Effector memory CD8-positive, alpha-beta T cell (primary cell): ENCODE measurements at regions not wholly inside any gene's neighbourhood (a gene's known extent, or its start where the extent isn't known, plus 50 kb on each side); places are given as distances from the start of the nearest gene placed in this dataset.

Experiments used
- ATAC-seq: fragments of 150-1000 bp; cut with Tn5 transposase; replicated peaks from 2 replicates; pipeline ENCODE4 v1.10.0; 2021; ENCODE audit warnings: mild to moderate bottlenecking, moderate library complexity
- DNase-seq, 3 experiments: peaks; one replicate each; pipeline ENCODE4 v3.0.0; 2021
- H3K27ac Mint-ChIP-seq, 2 donors: one replicate each; pipeline ENCODE4 v1.8.0; 2022; ENCODE audit warnings: mild to moderate bottlenecking in 2 of 2, mixed read lengths in 2 of 2, moderate library complexity in 2 of 2
- H3K27me3 Mint-ChIP-seq, 2 donors: one replicate each; pipeline ENCODE4 v1.8.0; 2022; ENCODE audit warnings: mixed read lengths in 2 of 2
- H3K36me3 Mint-ChIP-seq: one replicate; pipeline ENCODE4 v1.8.0; 2022; ENCODE audit warnings: mild to moderate bottlenecking, moderate library complexity, mixed read lengths; ENCODE audit not compliant: insufficient read depth
- H3K4me1 Mint-ChIP-seq, 2 donors: one replicate each; pipeline ENCODE4 v1.8.0; 2022; ENCODE audit warnings: low read depth in 2 of 2, mixed read lengths in 2 of 2
- H3K4me3 Mint-ChIP-seq, 2 donors: one replicate each; pipeline ENCODE4 v1.8.0; 2022; ENCODE audit warnings: mild to moderate bottlenecking in 2 of 2, mixed read lengths in 2 of 2, moderate library complexity in 2 of 2
- H3K9me3 Mint-ChIP-seq, 2 donors: one replicate each; pipeline ENCODE4 v1.8.0; 2022; ENCODE audit warnings: mixed read lengths in 2 of 2

DNA sequence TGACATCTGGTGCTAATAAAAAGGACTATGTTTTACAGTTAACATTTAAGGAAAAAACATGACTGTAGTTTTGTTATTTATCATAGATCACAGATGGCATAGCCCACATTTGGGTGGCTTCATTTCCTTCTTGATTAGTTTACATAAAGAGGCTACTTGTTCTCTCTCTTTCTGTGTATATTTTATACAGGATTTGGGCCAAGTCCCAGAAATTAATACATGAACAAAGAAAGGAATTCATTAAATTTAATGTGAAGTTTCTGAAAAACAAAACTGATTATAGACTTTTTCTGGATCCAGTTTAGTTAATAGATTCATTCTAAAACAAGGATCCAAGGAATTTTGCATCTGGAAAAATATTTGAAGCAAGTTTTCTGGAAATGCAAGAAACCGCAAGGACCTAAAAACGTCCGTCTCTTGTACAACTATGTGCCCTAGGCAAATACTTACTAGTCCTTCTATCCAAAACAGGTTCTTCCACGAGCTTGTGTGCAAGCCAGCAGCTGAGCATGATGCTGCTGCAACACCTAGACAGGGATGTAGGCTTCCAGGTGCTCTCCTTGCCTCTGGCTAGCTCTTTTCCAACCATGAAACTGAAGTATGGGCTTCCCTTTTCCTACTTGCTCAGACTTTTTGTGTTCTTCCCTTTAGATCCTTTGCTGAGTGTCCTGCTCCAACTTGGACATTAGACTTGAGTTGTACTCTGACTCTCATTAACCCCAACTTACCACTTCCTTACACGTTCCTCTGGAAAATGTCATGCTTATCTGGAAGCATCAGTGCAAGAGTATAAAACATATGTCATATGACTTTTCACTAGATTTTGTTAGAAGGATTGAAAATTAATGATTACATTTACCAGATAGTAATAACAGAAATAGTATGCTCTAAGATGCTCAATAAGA lies 161.5 kb upstream of the STARD13 start:
- no peaks in the 10 kb centered on the region for H3K36me3 Mint-ChIP-seq
- DNase-seq (no peak), ATAC-seq (no peak)
- no peak overlapping the region for H3K4me3 Mint-ChIP-seq
- H3K4me1 Mint-ChIP-seq: no peaks in the 10 kb centered on the region
- H3K27ac Mint-ChIP-seq: no peak overlapping the region
- H3K27me3 Mint-ChIP-seq: peaks cover 0 to 16% of the 10 kb centered on the region in 2 donors
- no peaks in the 10 kb centered on the region for H3K9me3 Mint-ChIP-seq

DNA sequence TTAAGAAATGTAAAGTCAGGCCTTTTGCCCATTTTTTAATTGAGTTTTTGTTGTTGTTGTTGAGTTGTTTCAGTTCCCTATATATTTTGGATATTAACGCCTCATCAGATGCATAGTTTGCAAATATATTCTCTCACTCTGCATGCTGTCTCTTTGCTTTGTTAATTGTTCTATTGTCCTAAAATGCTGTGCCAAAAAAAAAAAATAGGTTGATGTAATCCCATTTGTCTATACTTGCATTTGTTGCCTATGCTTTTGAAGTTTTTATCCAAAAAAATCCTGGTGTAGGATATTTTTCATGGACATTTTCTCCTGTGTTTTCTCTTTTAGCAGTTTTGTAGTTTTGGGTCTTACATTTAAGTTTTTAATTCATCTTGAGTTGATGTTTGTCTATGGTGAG lies 163.3 kb upstream of the STARD13 start:
- Mint-ChIP-seq H3K27ac (no peak overlapping the region), H3K9me3 (no peaks in the 10 kb centered on the region), H3K36me3 (no peaks in the 10 kb centered on the region), H3K4me1 (no peaks in the 10 kb centered on the region), H3K27me3 (peaks cover 0 to 16% of the 10 kb centered on the region in 2 donors), H3K4me3 (no peak overlapping the region)
- ATAC-seq (no peak), DNase-seq (no peak)

DNA sequence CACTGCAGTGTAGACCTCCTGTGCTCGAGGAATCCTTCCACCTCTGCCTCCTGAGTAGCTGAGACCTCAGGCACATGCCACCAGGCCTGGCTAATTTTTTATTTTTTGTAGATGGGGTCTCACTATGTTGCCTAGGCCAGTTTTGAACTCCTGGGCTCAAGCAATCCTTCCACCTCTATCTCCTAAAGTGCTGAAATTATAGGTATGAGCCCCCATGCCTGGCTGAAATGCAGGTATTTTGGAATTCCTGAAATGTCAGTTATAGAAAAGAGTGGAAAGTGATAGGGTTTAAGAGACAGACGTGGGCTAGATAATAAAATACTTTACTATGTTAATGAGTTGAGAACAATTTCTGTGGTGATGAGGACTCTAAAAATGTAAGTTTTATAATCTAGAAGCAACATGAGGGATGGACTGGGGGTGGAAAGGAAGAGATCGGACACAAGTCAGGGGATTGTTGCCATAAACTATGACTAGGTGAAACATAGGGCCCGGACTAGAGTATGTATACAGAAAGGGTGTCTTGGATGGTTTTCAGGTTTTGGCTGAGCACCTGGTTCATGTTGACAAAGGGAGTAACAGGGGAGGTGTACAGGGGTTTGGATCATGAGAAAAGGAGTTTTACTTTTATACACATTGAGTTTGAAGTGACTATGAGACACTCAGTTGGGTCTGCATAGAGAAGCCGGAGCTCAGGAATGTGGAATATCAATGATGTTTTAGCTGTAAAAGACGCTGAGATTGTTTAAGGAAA lies 165.6 kb upstream of the STARD13 start:
- Mint-ChIP-seq H3K27ac (no peak overlapping the region), H3K9me3 (no peaks in the 10 kb centered on the region), H3K36me3 (no peaks in the 10 kb centered on the region), H3K4me3 (no peak overlapping the region), H3K27me3 (peaks cover 0 to 16% of the 10 kb centered on the region in 2 donors), H3K4me1 (no peaks in the 10 kb centered on the region)
- DNase-seq (no peak), ATAC-seq (no peak)

DNA sequence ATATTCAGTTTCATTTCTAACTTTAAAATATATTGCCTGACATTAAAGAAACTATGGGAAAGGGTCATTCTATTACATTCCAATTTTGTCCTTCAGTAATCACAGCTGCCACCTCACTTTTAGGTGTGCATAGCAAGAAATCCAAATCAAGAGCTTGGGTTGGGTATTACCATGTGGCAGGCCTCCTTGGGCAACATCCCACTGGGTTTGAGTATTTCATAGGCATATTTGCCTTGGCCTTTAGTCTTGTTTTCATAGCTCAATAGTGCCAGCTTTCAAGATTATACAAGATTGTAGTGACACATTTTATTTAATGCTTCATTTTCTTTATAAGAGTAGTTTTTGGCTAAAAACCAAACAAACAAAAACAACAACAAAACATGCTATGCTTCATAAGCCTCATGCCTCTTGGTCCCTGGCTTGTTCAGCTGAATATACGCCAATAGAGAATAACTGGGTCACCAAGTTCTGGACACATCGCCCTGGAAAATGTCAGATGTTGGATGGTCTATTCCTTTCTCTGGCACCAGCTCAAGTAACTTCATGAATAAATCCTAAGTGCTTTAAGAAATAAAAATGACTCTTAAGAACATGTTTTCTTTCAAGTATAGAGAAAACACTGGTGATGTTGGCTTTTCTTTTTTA lies 167.4 kb upstream of the STARD13 start:
- H3K36me3 Mint-ChIP-seq: no peaks in the 10 kb centered on the region
- ATAC-seq (no peak), DNase-seq (no peak)
- no peak overlapping the region for H3K27ac Mint-ChIP-seq
- no peaks in the 10 kb centered on the region for H3K9me3 Mint-ChIP-seq
- H3K27me3 Mint-ChIP-seq: peaks cover 0 to 12% of the 10 kb centered on the region in 2 donors
- no peak overlapping the region for H3K4me3 Mint-ChIP-seq
- no peaks in the 10 kb centered on the region for H3K4me1 Mint-ChIP-seq

DNA sequence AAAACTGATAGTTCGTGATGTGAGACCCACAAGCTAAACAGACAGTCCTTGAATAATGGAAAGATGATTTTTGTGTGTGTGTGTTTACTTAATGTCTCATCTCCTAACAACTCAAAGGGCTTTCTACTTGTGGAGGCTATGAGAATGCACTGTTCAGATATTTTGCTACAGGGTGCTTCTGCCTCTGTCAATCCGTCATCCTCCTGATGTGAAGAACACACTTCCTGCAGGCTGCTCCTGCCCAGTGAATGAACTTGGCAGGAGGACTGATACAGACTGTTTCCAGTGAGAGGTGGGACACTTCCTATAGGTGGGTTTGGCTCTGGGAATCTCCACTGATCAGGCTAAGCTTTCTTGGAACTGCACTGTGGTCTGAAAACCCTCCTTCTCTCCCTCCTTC lies 168.4 kb upstream of the STARD13 start:
- H3K9me3 Mint-ChIP-seq: no peaks in the 10 kb centered on the region
- ATAC-seq (no peak), DNase-seq (no peak)
- no peak overlapping the region for H3K4me3 Mint-ChIP-seq
- no peaks in the 10 kb centered on the region for H3K36me3 Mint-ChIP-seq
- H3K27ac Mint-ChIP-seq: no peak overlapping the region
- peaks cover 0 to 8% of the 10 kb centered on the region in 2 donors for H3K27me3 Mint-ChIP-seq
- H3K4me1 Mint-ChIP-seq: no peaks in the 10 kb centered on the region

DNA sequence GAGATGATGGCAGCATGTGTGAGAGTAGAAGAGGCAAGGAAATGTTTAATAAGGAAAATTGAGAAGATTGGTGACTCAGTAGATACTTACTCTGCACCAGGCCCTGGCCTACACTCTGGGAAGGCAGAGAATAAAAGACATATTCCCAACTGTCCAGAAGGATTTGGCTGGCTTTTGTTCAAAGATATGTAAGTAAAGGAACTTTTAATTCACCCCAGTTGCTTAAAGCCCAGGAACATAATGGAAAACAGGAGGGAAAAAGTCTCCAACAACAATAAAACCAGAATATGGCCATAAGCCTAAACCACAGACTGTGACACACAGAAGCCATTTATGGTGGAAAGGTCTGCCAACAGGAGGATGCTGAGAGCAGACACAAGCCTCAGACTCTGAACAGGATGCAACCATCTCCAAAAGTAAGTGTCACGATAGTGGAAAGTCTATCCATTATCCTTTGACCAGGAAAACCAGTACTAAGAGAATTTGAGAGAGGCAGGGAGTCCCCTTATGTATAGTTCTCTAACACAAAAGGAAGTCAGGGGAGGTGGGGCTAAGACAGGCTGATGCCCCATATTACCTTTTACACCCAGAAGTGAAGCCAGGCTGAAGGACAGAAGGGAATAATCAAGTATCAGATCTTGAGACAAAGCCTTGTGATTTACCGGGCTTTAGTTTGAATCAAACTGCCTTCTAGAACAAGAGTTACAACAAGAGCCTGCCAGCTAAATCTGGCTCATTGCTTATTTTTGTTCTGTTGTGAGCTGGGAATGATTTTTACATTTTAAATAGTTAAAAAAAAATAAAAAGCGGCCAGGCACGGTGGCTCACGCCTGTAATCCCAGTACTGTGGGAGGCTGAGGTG lies 169.5 kb upstream of the STARD13 start:
- no peak for DNase-seq
- peaks cover 0 to 6% of the 10 kb centered on the region in 2 donors for H3K27me3 Mint-ChIP-seq
- no peak overlapping the region for H3K4me3 Mint-ChIP-seq
- H3K9me3 Mint-ChIP-seq: no peaks in the 10 kb centered on the region
- no peaks in the 10 kb centered on the region for H3K36me3 Mint-ChIP-seq
- H3K27ac Mint-ChIP-seq: no peak overlapping the region
- H3K4me1 Mint-ChIP-seq: no peaks in the 10 kb centered on the region
- no peak for ATAC-seq

DNA sequence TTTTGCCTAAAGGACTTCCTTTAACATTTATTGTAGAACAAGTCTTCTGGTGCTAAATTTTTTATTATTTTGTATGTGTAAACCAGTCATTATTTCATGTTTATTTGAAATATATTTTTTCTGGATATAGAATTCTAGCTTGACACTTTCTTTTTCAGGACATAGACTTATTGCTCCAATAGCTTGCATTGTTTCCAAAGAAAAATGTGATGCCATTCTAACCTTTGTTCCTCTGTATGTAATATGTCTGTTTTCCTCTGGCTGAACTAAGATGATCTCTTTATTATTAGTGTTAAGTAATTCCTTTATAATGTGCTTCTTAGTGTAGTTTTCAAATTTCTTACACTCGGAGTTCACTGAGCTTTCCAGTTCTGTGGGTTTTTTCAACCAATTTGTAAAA lies 174.1 kb upstream of the STARD13 start:
- peaks cover 0 to 6% of the 10 kb centered on the region in 2 donors for H3K27me3 Mint-ChIP-seq
- no peaks in the 10 kb centered on the region for H3K36me3 Mint-ChIP-seq
- H3K4me3 Mint-ChIP-seq: no peak overlapping the region
- DNase-seq (no peak), ATAC-seq (no peak)
- no peaks in the 10 kb centered on the region for H3K9me3 Mint-ChIP-seq
- H3K4me1 Mint-ChIP-seq: no peaks in the 10 kb centered on the region
- no peak overlapping the region for H3K27ac Mint-ChIP-seq

DNA sequence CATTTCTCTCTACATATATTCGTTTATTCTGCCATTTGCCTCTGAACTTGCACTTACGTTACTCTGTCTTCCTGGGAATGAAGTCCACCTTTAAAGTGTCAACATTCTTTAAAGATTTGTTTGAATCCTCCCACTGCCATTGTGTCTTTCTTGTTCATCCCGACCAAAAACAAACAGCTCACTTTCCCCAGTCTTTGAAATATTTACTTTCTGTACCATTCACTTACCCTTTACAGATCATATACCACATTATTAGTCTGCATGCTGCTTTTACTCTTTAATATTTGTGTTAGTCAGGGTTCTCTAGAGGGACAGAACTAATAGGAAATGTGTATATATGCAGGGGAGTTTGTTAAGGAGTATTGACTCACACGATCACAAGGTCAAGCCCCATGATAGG lies 176.6 kb upstream of the STARD13 start:
- H3K27ac Mint-ChIP-seq: no peak overlapping the region
- ATAC-seq (no peak), DNase-seq (no peak)
- no peaks in the 10 kb centered on the region for H3K4me1 Mint-ChIP-seq
- H3K4me3 Mint-ChIP-seq: no peak overlapping the region
- peaks cover 6 to 8% of the 10 kb centered on the region in 2 donors for H3K27me3 Mint-ChIP-seq
- no peaks in the 10 kb centered on the region for H3K9me3 Mint-ChIP-seq
- H3K36me3 Mint-ChIP-seq: no peaks in the 10 kb centered on the region

DNA sequence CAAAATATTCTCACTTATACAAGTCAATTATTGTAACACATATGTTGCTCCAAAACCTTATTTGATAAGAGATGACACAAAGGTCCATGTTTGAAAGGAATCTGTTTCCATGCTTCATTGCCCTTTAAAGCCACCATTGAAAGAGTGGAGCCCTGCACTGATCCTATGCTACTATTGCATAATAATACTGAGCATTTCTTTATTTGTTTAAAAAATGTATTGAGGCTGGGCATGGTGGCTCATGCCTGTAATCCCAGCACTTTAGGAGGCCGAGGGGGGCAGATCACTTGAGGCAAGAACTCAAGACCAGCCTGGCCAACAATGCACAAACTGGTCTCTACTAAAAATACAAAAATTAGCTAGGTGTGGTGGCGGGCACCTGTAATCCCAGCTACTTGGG lies 178.8 kb upstream of the STARD13 start:
- H3K27ac Mint-ChIP-seq: no peak overlapping the region
- peaks cover 6 to 18% of the 10 kb centered on the region in 2 donors for H3K27me3 Mint-ChIP-seq
- no peaks in the 10 kb centered on the region for H3K36me3 Mint-ChIP-seq
- no peak for DNase-seq
- no peak overlapping the region for H3K4me3 Mint-ChIP-seq
- H3K4me1 Mint-ChIP-seq: no peaks in the 10 kb centered on the region
- H3K9me3 Mint-ChIP-seq: no peaks in the 10 kb centered on the region
- no peak for ATAC-seq

DNA sequence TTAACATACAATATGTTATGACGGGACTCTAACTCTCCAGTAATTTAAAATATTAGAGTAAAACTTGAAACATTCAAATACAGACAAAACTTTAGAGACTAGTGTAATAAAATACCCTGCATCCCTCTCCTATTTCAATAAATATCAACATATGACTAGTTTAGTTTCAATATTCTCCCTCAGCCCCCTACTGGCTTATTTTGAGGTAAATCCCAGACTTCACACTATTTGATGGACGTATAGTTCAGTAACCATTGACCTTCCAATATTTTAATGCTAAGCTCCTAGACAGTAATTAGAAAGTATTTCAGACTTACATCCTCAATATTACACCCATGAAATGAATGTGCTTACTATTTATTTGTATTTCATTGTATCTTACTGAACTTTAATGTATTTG lies 180.7 kb upstream of the STARD13 start:
- H3K4me1 Mint-ChIP-seq: no peaks in the 10 kb centered on the region
- DNase-seq (no peak), ATAC-seq (no peak)
- H3K4me3 Mint-ChIP-seq: no peak overlapping the region
- H3K9me3 Mint-ChIP-seq: no peaks in the 10 kb centered on the region
- peaks cover 6 to 29% of the 10 kb centered on the region in 2 donors for H3K27me3 Mint-ChIP-seq
- no peak overlapping the region for H3K27ac Mint-ChIP-seq
- H3K36me3 Mint-ChIP-seq: no peaks in the 10 kb centered on the region

DNA sequence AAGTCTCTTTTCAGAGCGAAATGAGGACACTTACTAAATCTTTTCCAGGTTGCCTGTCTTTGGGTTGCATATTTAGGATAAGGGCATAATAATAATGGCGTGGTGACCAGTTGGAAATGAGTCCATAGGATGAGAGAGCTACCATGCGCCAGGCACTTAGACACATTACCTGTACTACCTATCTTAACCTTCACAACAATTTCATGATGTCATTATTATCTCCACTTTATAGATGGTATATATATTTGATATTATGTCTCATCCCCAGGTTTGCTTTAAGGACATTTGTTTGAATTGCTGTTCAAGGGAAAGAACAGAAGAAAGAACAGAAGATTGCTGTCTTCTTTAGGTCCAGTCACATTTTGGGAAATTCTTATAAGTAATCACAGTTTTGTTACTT lies 182.0 kb upstream of the STARD13 start:
- Mint-ChIP-seq H3K9me3 (no peaks in the 10 kb centered on the region), H3K27ac (no peak overlapping the region), H3K36me3 (no peaks in the 10 kb centered on the region), H3K27me3 (peaks cover 0 to 29% of the 10 kb centered on the region in 2 donors), H3K4me3 (no peak overlapping the region), H3K4me1 (no peaks in the 10 kb centered on the region)
- ATAC-seq (no peak), DNase-seq (no peak)

DNA sequence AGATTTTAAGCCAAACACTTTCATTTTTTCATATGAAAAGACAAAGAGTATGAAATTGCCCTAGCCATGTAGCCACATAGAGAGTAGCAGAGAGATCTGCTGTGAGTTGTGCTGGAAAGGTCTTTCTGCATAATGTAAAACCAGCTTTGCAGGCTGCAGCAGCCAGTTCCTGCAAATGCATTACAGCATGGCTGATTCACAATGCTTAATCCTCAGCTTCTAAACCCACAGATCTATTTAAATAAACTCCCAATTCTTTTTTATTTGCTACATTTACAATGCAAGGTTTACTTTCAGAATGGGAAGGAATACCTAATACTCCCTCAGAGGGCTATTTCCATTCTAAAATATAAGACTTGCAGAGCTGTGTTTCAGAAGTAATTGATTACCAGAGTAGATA lies 185.6 kb upstream of the STARD13 start:
- Mint-ChIP-seq H3K36me3 (no peaks in the 10 kb centered on the region), H3K27ac (no peak overlapping the region), H3K4me3 (no peak overlapping the region), H3K9me3 (no peaks in the 10 kb centered on the region), H3K4me1 (no peaks in the 10 kb centered on the region), H3K27me3 (peaks cover 0 to 21% of the 10 kb centered on the region in 2 donors)
- ATAC-seq (no peak), DNase-seq (no peak)

DNA sequence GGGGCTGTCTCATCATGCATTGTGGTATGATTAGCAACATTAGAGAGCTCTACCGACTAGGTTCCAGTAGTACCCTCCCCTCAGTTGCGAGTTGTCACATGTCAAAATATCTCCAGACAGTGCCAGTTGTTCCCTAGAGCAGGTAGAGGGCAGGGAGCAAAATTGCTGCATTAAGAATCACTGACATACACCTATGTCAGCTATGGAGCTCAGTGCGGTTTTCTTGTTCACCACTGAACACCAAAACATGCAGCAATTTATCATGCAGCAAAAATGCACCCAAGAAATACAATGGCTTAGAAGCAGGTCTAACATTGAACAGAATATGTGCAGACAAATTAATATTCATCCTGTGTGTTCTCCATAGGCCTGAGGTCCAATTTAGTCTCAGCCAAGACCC lies 186.9 kb upstream of the STARD13 start:
- Mint-ChIP-seq H3K27me3 (peaks cover 3 to 22% of the 10 kb centered on the region in 2 donors), H3K4me3 (no peak overlapping the region), H3K4me1 (no peaks in the 10 kb centered on the region), H3K36me3 (no peaks in the 10 kb centered on the region), H3K9me3 (no peaks in the 10 kb centered on the region), H3K27ac (no peak overlapping the region)
- ATAC-seq: no peak
- no peak for DNase-seq
